SK-N-SH (cell line): ENCODE measurements at regions not wholly inside any gene's neighbourhood (a gene's known extent, or its start where the extent isn't known, plus 50 kb on each side); places are given as distances from the start of the nearest gene placed in this dataset.

Experiments used
- FOXJ3 ChIP-seq: sonication (generic); formaldehyde crosslinking; IDR thresholded peaks from 2 replicates; pipeline ENCODE4 v1.5.1; 2020; ENCODE audit warnings: mild to moderate bottlenecking, missing genetic modification reagents
- RAD21 ChIP-seq: IDR thresholded peaks from 2 replicates; pipeline ENCODE4 v1.6.1; 2012; ENCODE audit warnings: mild to moderate bottlenecking, low read length
- RCOR1 ChIP-seq: fragments of 150-350 bp; IDR thresholded peaks from 2 replicates; pipeline ENCODE4 v1.6.1; 2017; ENCODE audit warnings: antibody characterized with exemption, low read length
- SMC3 ChIP-seq: IDR thresholded peaks from 2 replicates; pipeline ENCODE4 v1.6.1; 2012; ENCODE audit warnings: low read depth, low read length, improper control_type of control experiment

- TF ChIP-seq RAD21, result no peak
- TF ChIP-seq RCOR1, result no peak
- no peak for TF ChIP-seq FOXJ3 (CRISPR knock-in tag)
- TF ChIP-seq SMC3, result no peak
Measured at GRCh38 chr10:2786251-2786650, 281.1 kb upstream of the PFKP start.
